ENCODE measurements at regions not wholly inside any gene's neighbourhood (a gene's known extent, or its start where the extent isn't known, plus 50 kb on each side); places are given as distances from the start of the nearest gene placed in this dataset.

DNA sequence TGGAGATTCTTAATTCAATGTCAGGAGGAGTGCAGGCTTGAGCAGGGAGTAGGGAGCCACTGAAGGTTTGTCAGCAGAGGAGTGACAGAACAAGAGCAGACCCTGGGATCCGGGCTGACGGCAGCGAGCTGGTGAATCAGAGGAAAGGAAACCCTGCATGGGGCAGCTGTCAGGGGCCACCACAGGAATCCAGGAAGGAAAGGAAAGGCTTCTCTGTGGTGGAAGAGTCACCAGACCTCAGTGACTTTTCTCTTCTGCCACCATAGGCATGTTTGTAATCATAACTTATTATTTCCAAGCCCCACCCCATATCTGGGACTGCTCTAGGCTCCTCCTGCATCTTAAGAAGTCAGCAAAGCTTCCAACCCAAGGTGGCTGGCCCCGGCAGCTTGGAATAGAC lies 150.9 kb downstream of the BCOR start:
- Histone ChIP-seq H3K4me2 (no peak overlapping the region), H3K79me2 (ENCODE audit: insufficient read depth, low read depth) (no peaks in the 10 kb centered on the region), H3K27me3 (ENCODE audit: insufficient read depth, low read depth) (no peaks in the 10 kb centered on the region), H4K20me1 (ENCODE audit: insufficient read depth) (no peaks in the 10 kb centered on the region), H3K4me3 (IDR thresholded peaks at IDR 0.05; ENCODE audit: insufficient read depth, low read depth, low read length) (no peak overlapping the region), H3K9ac (no peak overlapping the region), H3K4me1 (ENCODE audit: low read depth, poor library complexity, severe bottlenecking) (no peaks in the 10 kb centered on the region), H3K36me3 (ENCODE audit: insufficient read depth) (no peaks in the 10 kb centered on the region), H2AFZ (ENCODE audit: low read depth) (no peak overlapping the region), H3K27ac (no peak overlapping the region)
- TF ChIP-seq, protein P1, sequence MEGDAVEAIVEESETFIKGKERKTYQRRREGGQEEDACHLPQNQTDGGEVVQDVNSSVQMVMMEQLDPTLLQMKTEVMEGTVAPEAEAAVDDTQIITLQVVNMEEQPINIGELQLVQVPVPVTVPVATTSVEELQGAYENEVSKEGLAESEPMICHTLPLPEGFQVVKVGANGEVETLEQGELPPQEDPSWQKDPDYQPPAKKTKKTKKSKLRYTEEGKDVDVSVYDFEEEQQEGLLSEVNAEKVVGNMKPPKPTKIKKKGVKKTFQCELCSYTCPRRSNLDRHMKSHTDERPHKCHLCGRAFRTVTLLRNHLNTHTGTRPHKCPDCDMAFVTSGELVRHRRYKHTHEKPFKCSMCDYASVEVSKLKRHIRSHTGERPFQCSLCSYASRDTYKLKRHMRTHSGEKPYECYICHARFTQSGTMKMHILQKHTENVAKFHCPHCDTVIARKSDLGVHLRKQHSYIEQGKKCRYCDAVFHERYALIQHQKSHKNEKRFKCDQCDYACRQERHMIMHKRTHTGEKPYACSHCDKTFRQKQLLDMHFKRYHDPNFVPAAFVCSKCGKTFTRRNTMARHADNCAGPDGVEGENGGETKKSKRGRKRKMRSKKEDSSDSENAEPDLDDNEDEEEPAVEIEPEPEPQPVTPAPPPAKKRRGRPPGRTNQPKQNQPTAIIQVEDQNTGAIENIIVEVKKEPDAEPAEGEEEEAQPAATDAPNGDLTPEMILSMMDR (conservative IDR thresholded peaks at IDR 0.05; ENCODE audit: low read depth, low read length), result no peak

DNA sequence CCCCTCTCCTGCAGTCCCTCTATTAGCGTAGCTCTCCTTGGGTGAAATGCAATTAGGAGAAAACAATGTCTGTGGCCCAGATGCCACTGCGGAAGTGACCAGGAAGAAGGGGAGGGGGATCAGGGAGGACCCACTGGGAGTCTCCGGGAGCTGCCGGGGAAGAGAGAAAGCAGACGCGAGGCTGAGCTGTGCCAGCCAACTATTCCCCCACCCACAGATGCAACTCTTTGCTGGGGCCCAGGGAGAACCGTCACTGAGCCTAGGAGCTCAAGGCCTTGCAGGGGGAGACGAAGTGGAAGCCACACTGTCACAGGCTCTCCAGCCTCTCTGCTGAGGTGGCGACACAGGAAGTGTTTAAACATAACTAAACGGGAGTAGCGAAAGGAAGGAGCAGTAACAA lies 149.2 kb downstream of the BCOR start:
- Histone ChIP-seq H3K9ac (no peak overlapping the region), H3K79me2 (ENCODE audit: insufficient read depth, low read depth) (no peaks in the 10 kb centered on the region), H3K27ac (no peak overlapping the region), H3K27me3 (ENCODE audit: insufficient read depth, low read depth) (no peaks in the 10 kb centered on the region), H3K4me1 (ENCODE audit: low read depth, poor library complexity, severe bottlenecking) (no peaks in the 10 kb centered on the region), H4K20me1 (ENCODE audit: insufficient read depth) (no peaks in the 10 kb centered on the region), H3K4me3 (IDR thresholded peaks at IDR 0.05; ENCODE audit: insufficient read depth, low read depth, low read length) (no peak overlapping the region), H2AFZ (ENCODE audit: low read depth) (no peak overlapping the region), H3K4me2 (no peak overlapping the region), H3K36me3 (ENCODE audit: insufficient read depth) (no peaks in the 10 kb centered on the region)
- TF ChIP-seq, protein P1 (conservative IDR thresholded peaks at IDR 0.05; ENCODE audit: low read depth, low read length), result no peak

DNA sequence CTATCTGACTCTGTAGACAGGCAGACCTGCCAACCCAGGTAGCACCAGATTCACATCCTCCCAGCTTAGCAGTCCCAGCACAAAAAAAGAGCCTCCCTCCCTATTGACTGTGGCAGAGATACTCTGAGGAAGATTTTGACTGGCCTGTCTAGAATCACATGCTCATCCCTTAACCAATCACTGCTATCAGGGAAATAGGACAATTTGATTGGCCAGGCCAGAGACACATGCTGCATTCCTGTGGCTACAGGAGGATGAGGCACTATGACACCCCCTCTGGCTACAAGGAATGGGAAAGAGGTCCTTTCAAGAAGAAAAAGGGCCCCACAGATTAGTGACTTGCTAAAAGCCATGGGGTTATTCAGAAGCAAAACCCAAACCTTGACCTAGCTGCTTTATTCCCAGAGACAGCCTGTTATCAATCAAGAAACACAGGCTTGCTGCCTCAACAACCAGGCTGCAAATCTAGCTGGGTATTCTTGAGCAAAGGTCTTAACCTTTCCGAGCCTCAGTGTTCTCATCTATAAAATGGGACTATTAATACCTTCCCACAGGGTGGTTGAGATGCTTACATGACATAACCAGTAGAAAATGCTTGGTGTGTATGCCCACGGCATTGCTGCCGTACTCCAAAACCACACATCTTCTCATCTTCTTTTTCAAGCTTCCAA lies 147.6 kb downstream of the BCOR start:
- H2AFZ ChIP-seq (ENCODE audit: low read depth), result no peak overlapping the region
- TF ChIP-seq, protein P1 (conservative IDR thresholded peaks at IDR 0.05; ENCODE audit: low read depth, low read length), result no peak

DNA sequence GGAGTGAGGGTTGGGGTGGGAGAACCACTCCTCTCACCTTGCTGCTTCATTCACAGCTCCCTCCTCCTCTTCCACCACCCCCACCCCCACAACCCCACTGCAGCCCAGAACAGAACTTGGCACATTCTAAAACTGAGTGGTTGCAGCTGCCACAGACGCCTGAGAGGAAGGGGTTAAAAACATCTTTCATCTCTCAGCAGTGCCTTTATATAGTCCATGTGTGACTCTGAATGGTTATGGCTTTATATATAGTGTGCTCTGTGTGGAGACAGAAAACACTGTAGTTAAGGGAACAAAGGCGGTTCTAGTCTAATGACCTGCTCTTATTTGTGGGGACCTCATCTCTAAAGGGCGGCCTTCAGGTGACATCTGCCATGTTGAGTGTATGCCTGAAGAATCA lies 144.8 kb downstream of the BCOR start:
- no peak overlapping the region for H3K9ac ChIP-seq
- H3K4me2 ChIP-seq, result no peak overlapping the region
- H2AFZ ChIP-seq (ENCODE audit: low read depth), result no peak overlapping the region
- H4K20me1 ChIP-seq (ENCODE audit: insufficient read depth), result no peaks in the 10 kb centered on the region
- TF ChIP-seq, protein P1 (conservative IDR thresholded peaks at IDR 0.05; ENCODE audit: low read depth, low read length), result no peak
- no peaks in the 10 kb centered on the region for H3K79me2 ChIP-seq (ENCODE audit: insufficient read depth, low read depth)
- H3K4me1 ChIP-seq (ENCODE audit: low read depth, poor library complexity, severe bottlenecking), result no peaks in the 10 kb centered on the region
- H3K27me3 ChIP-seq (ENCODE audit: insufficient read depth, low read depth), result no peaks in the 10 kb centered on the region
- H3K36me3 ChIP-seq (ENCODE audit: insufficient read depth), result no peaks in the 10 kb centered on the region
- H3K27ac ChIP-seq, result no peak overlapping the region
- H3K4me3 ChIP-seq (IDR thresholded peaks at IDR 0.05; ENCODE audit: insufficient read depth, low read depth, low read length), result no peak overlapping the region

More for the DNA sequence above, 147.6 kb downstream of the BCOR start:
- no peaks in the 10 kb centered on the region for H4K20me1 ChIP-seq (ENCODE audit: insufficient read depth)
- no peaks in the 10 kb centered on the region for H3K4me1 ChIP-seq (ENCODE audit: low read depth, poor library complexity, severe bottlenecking)
- H3K4me3 ChIP-seq (IDR thresholded peaks at IDR 0.05; ENCODE audit: insufficient read depth, low read depth, low read length), result no peak overlapping the region
- H3K27ac ChIP-seq, result no peak overlapping the region
- H3K27me3 ChIP-seq (ENCODE audit: insufficient read depth, low read depth), result no peaks in the 10 kb centered on the region
- H3K4me2 ChIP-seq, result no peak overlapping the region
- no peaks in the 10 kb centered on the region for H3K79me2 ChIP-seq (ENCODE audit: insufficient read depth, low read depth)
- no peaks in the 10 kb centered on the region for H3K36me3 ChIP-seq (ENCODE audit: insufficient read depth)
- H3K9ac ChIP-seq, result no peak overlapping the region
